ENCODE measurements at regions not wholly inside any gene's neighbourhood (a gene's known extent, or its start where the extent isn't known, plus 50 kb on each side); places are given as distances from the start of the nearest gene placed in this dataset.
"Not testable (repeated sequence)": the region's sequence is repeated elsewhere in the genome, so short reads cannot be mapped to it uniquely, and the experiment has no call there.

GRCh38 chrX:1700757-1701156, 85.9 kb downstream of the ASMT start:
- DNase-seq: no peak

GRCh38 chrX:1701396-1701901, 86.6 kb downstream of the ASMT start:
- not testable (repeated sequence) for DNase-seq

DNA sequence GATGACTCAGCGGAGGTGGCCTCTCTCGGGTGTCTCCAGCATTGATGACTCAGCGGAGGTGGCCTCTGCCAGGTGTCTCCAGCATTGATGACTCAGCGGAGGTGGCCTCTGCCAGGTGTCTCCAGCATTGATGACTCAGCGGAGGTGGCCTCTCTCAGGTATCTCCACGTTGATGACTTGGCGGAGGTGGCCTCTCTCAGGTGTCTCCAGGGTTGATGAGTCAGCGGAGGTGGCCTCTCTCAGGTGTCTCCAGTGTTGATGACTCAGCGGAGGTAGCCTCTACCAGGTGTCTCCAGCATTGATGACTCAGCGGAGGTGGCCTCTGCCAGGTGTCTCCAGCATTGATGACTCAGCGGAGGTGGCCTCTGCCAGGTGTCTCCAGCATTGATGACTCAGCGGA, 87.3 kb downstream of the ASMT start:
- not testable (repeated sequence) for DNase-seq

- DNase-seq: not testable (repeated sequence)
These were observed 87.7 kb downstream of the ASMT start for GRCh38 chrX:1702557-1702956.

DNA sequence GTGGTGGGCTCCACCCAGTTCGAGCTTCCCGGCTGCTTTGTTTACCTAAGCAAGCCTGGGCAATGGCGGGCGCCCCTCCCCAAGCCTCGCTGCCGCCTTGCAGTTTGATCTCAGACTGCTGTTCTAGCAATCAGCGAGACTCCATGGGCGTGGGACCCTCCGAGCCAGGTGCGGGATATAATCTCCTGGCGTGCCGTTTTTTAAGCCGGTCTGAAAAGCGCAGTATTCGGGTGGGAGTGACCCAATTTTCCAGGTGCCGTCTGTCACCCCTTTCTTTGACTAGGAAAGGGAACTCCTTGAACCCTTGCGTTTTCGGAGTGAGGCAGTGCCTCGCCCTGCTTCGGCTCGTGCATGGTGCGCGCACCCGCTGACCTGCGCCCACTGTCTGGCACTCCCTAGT, 94.4 kb downstream of the ASMT start:
- not testable (repeated sequence) for DNase-seq

- no peak for DNase-seq
These were observed 98.4 kb downstream of the ASMT start for GRCh38 chrX:1713296-1713695.

DNA sequence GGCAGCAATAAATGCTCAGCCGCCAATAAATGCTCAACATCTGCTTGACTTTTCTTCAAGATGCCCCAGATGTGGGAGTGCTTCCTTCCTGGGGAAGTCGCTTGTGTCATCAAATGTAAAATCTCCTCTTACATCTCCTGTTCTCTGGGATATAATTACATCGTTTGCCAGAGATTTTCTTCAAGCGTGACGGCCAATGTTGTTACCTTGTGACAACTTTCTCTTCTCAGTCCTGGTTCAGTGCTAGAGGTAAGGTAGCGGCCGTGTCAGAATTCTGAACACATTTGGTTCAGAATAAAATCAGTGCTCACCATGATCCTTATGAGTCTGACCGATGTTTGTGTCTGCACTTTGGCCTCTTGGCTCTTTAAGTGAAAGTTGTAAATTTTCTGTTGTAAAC, 102.5 kb downstream of the ASMT start:
- DNase-seq: no peak

- no peak for DNase-seq
These were observed 104.4 kb downstream of the ASMT start for GRCh38 chrX:1719270-1719669.

DNA sequence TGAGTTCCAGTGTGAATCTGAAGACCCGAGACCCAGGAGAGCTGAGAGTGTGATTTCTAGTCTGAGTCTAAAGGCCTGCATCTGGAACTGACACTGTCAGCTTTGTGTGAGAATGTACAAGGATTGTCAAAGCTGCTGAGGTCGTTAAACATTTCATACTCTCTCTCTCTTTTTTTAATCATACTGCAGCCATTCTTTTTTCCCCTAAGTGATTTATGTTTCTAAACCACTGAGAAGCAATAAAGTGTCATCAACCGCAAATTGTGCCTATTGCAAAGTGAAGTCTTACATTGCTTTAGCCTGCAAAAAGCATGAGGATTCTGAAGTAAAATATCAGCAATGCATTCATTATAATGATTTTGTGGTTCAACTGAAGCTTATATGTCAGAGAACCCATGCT, 106.0 kb downstream of the ASMT start:
- no peak for DNase-seq

GRCh38 chrX:1725472-1725871, 110.6 kb downstream of the ASMT start:
- DNase-seq: no peak

- no peak for DNase-seq
These were observed 112.7 kb downstream of the ASMT start for GRCh38 chrX:1727531-1728027.

- DNase-seq: no peak
These were observed 119.9 kb downstream of the ASMT start for GRCh38 chrX:1734806-1735205.

DNA sequence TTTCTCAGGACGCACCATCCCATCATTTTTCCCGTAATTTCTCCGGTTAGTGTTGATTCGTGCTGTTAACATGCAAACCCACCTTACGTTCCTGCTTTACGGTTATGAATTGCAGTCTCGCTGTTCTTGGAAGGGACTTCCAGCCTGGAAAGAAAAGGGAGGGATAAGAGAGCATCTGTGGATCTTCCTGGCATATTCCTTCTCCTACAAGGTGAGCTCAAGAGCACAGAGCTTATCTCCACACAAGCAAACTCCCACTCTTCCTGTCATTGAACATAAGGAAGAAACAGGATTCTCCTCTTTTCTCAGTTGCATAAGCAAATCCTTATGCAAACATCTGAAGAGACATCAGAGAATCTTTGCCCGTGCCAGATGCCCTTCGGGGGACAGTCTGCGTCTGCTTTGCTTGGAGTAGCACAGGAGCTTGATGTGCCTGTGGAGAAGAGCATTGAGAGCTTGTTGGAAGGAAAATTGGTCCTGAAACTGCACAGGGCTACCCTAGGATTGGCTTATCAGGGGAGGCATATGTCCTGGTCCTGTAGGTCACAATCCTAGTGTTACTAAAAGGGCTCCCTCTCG, 127.0 kb downstream of the ASMT start:
- DNase-seq: no peak

- no peak for DNase-seq
These were observed 128.2 kb downstream of the ASMT start for GRCh38 chrX:1743105-1743504.

GRCh38 chrX:1743663-1744062, 128.8 kb downstream of the ASMT start:
- DNase-seq: no peak

DNA sequence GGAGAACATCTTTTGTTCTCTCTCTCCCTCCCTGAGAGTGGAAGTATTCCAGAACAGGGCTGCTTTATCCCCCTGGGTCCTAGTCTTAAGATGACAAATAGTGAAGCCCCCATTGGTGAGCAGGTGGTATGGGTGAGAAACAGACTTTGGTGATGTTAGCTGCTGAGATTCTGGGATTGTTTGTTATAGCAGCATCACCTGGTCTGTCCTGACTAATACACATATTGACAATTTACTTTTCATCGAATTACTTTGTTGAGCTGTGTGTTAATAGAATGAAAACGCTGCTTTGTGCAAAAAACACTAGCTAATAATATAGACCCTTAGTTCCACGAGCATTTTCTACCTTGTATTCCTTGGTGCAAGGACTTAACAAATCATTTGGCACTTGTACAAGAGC, 133.5 kb downstream of the ASMT start:
- no peak for DNase-seq

DNA sequence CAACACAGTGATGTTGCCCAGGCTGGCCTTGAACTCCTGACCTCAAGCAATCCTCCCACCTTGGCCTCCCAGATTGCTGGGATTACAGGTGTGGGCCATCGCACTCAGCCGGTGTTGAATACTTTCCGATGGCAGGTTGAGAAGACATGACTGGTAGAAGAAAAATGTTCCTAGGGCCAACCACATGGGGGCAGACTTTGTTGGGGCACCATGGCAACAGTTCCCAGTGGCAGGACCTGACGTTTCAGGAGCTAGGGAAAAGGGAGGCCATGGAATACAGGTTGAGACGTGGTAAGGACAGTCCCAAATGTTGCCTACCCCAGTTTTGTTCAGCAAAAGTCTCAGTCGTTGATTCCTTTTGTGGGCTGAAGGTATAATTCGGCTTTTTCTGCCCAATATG, 134.6 kb downstream of the ASMT start:
- DNase-seq: no peak

DNA sequence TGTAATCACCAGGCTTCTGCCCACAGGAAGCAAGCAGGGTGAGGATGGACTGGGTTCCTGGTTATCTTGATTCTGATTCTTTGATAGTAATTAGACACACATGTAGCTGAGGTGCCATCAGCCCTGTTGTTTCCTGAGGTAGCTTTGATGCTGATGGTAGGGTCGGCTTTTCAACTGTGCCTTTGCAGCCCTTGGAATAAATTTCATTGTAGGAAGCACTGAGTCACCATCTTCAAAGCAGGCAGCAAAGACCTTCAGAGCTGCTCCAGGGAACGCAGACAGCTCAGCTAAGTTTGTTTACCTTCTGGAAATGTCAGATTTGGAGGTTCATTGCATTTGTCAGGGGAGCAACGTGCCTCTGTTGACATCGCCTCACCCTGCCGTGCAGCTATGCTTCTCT, 135.4 kb downstream of the ASMT start:
- DNase-seq: no peak

DNA sequence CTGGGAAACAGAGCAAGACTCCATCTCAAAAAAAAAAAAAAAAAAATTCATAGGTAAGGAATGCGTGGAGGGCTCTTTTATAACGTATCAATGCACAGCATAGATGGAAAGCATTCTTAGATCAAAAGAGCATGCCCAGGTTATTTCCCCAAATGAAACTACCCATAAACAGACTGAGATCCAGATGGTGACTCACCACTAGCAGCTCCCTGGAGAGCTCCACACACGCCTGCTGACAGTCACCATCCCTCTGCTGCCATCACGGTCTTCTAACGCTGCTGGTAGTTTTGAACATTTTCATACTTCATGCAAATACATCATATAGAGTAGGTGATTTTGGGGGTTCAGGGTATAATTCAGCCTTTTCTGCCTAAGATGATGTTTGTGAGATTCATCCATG, 136.9 kb downstream of the ASMT start:
- no peak for DNase-seq

- not testable (repeated sequence) for DNase-seq
These were observed 137.9 kb downstream of the ASMT start for GRCh38 chrX:1752799-1753198.

- DNase-seq: no peak
These were observed 139.2 kb downstream of the ASMT start for GRCh38 chrX:1754077-1754476.

DNA sequence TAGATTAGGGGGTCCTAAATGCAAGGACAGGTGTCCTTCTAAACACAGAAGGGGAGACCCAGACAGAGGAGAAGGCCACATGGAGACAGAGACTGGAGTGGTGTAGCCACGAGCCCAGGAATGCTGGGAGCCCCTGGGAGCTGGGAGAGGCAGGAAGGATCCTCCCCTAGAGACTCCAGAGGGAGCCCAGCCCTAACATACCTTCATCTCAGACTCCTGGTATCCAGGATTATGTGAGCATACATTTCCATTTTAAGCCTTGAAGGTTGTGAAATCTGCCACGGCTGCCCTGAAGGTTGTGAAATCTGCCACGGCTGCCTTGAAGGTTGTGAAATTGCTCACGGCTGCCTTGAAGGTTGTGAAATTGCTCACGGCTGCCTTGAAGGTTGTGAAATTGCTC, 148.4 kb downstream of the ASMT start:
- DNase-seq: no peak

- not testable (repeated sequence) for DNase-seq
These were observed 150.1 kb downstream of the ASMT start for GRCh38 chrX:1764883-1765364.

GRCh38 chrX:1767026-1767425, 152.2 kb downstream of the ASMT start:
- DNase-seq: no peak

GRCh38 chrX:1778817-1779216, 164.0 kb downstream of the ASMT start:
- no peak for DNase-seq
